NCI-H1417 (cell line): ENCODE measurements at regions not wholly inside any gene's neighbourhood (a gene's known extent, or its start where the extent isn't known, plus 50 kb on each side); places are given as distances from the start of the nearest gene placed in this dataset.

ENCODE experiments used
- DNase-seq, 3 experiments: peaks; one replicate each; lab custom pipeline; 2025; lab: John Stamatoyannopoulos, UW

DNA sequence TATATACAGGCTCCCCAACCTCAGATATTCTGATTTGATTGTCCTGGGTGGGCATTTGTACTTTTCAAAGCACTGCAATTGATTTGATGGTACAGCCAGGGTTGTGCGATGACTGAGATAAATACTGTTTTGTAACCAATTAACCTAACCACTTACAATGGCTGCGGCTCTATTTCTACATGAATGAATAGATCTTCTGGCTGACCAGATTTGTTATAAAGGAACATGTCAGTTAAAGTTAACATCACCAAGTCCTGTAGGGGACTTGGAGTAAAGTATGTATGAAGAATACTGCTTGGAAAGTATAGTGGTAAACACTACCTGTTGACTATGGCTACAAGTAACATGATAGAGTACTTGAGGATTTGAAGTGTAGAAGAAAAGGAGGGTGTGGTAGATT lies 369.2 kb upstream of the JAG1 start:
- DNase-seq = no peak

DNA sequence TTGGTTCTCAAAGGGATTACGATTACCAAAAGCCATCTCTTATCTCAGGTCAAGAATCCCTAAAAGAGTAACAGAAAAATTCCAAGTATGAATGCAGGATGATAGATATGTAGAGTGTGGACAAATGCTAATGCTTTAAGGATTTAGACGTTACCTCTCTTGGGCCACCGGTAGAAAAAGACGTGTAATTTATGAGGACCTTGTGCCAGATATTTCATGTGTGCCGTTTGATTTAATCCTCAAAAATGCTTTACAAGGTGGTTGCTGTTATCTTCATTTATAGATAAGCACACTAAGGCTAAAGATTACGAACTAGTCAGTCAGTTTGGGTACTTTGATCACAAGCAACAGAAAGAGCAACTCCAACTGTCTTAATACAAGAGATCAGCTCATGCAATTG lies 370.8 kb upstream of the JAG1 start:
- DNase-seq = no peak

DNA sequence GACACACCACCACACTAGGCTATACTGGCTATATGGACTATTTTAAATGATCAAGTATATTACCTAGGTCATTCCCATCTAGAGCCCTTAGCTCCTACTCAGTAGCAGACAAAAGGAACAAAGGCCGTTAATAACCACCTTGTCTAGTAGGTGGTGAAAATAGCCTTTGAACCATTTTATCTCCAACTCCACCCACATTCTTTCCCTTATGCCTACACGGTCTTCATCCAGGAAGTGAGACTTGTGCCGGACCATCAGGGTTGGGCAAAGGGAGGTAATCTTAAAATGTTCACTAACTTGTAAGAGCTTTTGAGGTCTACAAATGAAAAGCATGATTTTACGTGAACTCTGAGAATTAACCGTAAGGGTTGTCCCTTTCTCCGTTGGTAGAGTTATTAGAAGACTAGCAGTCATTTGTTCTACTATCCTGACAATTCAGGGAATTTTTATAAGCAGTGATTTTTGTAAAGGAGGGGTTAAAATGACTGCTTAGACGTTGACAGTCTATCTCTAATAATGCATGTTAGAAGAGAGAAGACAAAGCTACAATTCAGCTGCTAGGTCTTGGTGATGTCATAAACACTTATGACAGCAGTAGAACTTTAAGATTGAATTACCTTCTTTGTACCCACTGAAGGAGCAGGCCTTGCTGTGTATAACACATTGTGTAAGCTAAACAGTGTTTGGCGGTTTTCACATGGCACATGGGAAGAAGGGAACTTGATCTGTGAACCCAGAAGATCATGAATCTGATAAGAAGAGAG lies 371.8 kb upstream of the JAG1 start:
- DNase-seq = no peak

DNA sequence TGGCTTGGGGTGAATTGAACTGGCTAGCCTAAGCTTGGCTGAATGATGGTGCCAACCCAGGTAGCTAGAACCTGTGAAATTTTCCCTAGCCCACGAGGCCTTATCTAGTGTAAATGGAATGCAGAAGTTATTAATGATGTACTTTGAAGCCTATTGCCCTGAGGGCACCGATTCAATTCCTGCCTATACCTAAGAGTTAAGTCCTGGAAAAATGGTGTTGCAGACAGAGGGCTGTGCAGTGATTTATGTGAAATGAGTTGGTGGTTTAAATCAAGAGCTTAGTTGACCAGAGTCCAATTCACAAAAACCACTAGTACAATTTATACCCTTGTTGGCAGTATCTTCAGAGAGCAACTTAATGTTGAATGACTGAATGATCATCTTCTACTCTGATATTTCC lies 373.8 kb upstream of the JAG1 start:
- peak in 1 of 3 experiments; percentile 35 for DNase-seq

DNA sequence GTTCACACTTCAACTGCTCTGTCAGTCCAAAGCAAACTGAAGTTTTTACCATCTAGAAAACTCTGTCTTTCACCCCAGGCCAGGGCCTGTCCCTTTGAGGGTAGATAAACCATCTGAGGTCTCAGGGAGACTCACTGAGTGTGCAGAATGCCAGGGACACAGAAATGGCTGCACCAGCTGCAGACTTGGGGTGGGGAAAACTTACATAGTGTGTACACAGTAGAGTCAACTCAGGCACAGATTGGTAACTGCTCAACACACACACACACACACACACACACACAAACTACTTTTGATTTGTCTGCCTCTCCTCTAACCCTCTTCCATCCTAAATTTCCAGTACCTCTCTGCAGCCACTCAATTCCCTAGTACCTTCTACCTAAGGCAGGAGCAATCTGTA lies 374.9 kb upstream of the JAG1 start:
- DNase-seq = no peak

DNA sequence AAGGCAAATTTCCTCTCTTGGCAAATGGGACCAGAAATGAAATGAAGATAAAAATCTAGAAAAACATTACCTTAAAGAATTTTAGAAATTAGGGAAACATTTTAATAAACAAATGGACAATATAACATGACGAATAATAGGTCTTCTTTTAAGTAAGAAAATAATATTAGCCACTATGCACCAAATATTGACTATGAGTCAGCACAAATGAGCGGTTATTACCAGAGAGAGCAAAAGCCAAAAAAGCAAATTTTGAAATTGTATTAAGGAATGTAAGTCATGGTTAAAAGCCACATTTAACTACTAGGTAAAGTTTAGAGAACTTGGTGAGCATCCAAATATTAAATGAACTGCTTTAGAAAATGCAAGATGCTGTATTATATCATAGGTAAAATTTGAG lies 376.6 kb upstream of the JAG1 start:
- no peak for DNase-seq

DNA sequence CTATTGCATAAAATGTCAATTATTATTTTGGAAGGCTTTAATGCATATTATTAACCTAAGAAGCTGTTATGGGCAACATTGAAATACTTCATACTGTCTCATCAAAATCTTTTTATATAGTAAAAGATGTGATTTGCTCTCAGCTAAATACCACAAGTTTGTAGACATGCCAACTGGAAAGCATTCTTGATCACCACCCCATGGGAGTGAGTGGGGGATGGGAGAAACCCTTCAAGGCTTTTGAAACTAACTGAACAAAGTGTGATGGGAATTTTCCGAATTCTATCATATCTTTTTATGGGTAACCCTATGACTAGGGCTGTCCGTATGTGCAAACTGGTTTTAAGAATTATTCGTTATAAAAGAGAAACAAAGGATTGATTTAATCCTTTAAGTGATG lies 377.3 kb upstream of the JAG1 start:
- DNase-seq = no peak

DNA sequence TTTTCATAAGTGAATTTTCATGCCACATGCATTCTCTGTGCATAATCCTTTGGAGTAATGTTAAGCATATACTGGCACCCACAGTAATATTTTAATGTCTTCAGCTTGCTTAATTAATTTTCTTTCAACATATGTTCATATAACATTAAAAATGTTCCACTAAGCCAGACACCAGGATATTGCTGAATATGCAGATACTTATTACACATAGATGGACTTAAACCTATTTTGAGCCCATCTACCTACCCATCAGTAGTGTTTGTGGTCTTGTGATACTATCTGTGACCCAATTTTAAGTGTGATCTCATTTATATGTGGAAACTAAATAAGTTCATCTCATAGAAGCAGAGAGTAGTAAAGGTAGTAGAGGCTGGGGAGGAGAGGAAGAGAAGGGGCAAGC lies 379.5 kb upstream of the JAG1 start:
- no peak for DNase-seq

DNA sequence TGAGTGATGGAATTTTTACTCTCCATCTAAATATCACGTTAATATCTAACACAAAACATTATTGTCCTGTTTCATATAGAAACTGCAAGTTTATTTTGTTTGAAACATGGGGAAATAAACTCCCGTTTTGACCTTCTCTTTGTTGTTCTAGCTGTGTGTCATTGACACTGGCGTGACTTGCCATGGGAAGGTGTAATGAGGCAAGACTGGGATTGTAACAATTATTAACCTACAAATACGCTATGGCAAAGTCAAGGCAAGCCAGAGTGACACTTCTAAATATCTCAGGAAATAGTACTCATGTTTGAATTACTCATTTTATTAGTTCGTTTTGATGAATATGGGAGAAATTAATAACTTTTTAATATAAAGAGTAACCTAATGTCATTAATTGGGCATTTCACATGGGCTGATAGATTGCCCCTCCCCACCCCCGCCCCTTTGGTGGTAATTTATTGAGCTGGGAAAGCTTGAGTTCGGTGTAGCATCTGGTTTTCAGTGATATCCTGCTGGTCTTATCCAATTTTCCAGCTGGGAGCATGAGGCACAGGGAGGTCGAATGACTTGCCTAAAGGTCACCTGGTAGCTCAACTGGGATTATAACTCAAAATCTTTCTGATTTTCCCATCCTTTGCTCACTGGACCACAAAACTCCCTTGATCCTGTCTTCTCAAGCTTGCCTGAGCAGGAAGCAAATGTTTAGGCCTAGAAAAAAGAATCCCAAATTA lies 380.6 kb upstream of the JAG1 start:
- no peak for DNase-seq

DNA sequence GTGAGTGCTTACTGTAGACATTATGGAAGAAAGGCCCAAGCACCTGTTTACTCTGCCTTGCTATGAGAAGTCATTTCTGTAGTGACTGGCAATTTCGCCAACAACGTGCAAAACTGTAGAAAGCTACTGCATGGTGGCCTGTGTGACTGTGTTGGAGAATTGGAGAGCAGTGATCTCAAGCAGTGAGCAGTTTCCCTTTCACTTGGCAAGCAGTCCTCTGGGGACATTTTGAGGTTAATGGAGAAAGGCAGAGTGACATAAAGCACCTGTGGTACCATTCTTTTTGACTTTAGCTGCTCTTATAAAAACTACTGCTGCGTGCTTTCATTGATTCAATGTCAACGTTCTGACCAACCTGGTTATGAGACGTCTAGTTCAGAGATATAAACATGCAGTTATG lies 382.6 kb upstream of the JAG1 start:
- DNase-seq = peak in 1 of 3 experiments; percentile 62

DNA sequence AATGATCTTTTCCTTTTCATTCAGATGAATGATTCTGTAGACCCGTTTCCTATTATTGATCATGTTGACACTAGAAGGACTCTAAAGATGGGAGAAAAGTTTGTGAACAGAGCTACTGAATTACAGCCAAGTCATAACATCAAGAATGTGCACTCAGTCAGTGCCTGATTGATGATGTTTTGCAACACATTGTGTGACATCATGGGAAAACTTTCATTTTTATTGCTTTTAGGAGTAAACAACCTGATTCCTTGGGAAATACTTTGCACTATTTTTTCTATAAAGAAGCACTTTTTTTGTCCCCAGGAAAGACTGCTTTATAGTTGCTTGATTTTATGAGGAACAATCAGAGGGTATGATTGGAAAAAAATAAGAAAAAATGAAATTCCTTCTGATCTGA lies 383.8 kb upstream of the JAG1 start:
- no peak for DNase-seq

DNA sequence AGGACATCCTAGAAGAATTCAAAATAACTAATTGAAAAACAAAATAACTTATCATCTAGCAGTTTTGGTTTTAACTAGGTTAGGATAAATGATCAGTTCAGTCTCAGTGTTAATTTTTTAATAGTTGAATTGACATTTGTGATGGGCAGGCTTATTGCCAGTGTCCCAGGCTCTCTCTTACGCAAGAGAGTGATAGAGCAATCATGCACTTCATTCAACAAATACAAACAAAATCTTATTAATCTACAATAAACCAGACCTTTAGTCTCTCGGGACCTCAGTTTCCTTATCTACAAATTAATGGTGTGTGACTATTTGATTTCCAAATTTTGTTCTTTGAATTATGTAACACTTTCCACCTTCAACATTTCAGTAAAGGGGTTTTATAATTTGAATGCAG lies 385.9 kb upstream of the JAG1 start:
- no peak for DNase-seq

DNA sequence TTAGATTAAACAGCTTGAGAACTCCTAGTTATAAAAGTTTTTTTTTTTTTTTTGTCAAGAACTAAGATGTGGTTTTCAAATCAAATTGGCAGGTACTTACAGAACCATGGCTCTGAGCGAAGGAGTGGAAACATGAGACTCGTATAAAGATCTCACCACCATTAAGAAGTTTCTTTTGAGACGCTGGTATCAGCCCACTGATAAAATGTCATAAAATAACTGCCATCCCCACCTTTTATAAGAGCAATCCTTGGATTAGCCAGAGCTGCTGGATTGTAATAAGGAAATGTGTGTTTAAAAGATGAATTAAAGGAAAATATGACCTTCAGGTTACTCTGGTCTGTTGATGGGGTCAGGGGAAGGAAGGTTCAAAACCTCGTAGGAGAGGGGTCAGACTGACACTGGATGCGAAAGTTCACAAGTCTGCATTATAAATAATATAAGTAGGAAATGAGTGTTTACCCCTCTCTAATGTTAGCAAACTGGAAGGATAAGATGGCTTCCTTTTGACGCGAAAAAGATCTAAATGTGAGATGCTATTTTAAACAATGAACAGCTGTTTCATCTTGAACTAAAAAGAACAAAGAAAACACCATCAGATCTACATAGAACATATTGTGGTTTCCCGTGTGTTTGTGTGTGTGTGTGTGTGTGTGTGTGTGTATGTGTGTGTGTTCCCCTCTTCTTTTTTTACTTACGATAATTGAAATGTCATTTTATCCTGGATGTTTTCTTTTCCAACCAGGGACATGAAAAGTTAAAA lies 386.8 kb upstream of the JAG1 start:
- DNase-seq = no peak

DNA sequence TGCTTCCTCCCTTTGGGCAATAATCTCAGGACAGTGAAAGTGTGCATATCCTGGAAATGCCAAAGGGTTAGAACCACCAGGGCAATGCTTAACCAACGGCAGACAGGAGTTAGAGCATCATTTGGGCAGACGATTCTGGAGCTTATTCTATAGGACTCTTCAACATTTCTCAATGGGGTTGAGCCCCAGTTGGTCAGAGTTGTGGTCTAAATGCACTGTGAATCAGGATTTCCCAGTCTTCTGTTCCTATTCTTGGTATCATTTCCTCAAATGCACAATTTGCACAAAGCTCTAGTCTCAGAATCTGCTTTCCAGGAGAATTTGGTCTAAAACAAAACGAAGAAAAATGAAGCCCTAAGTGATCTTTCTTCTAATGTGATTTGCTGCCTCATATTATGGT lies 389.6 kb upstream of the JAG1 start:
- DNase-seq = no peak

DNA sequence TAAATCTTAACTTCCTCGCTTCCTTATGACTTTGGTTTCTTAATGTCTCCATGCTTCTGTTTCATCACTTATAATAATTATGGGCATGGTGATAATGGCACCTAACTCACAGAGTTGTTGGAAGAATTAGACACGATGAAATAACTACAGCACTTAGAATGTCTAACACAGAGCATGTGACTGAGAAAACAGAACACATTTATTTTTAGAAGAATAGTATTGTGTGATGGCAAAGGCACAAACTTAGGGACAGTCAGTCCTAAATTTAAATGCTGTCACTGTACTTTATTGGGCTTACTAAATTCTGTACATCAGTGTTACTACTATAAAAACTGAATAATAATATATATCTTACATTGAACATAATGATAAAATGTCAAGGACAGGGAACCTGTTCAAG lies 391.1 kb upstream of the JAG1 start:
- DNase-seq = no peak

DNA sequence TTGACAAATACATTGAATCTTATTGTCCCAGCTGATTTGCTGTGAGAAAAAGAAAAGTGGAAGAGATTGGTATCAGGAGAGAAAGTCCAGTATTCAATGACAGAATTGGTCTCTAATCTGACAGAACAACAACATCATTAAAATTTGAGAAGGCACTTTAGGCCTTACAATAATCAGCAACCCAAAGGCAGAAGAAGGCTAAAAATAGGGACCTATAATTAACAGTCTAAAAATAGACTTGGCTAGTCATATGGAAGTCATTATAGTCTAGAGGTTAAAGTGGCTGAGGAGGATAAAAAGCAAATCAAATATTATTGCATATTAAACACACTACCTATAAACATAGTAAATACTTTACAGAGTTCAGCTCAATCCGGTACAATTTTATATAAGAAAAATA lies 393.6 kb upstream of the JAG1 start:
- peak; percentile 29 to 89 (median 30) for DNase-seq

DNA sequence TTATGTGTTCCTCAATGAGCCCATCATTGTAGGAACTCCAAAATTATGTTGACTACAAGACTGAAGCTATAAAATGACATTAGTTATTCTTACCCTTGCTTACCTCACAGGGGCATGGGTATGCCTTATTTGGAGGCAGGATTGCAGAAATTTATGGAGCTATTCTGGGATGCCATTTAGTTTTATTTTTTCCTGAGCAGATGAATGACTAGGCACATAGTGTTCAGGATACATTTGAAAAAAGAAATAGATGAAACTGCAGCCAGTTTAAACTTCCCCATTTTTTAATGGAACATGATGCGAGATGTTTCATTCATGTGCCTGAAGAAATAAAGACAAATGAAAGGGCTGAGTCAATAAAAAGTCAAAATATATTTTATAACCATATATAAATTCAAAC lies 399.2 kb upstream of the JAG1 start:
- DNase-seq = no peak

DNA sequence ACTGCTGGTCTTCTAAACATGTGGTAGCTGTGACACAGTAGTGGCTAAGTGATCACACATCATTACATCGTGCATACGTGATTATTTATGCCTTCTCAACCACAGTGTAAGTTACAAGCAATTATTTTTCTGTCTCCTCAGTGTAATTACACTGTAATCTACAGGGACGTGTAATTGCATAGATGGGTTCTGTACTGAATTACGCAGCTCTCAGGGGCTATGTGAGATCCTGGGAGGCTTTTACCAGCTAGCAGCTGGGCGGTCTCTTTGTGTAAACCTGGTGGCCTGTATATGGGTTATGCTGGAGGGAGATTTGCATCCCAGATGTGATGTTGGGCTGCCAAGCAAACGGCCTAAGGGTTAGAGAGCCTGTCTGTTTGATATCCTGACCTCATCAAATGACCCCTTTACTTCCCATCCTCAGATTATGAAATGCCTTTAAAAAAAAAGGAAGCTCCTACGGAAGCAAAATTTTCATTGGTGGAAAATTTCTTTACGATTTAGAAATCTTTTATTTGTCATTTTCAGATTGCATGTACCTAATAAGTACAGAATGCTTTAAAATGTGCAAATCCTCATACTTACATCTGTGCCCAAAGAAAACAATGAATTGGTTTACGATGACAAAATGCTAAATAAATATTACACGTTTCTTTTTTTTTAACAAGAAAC lies 402.8 kb upstream of the JAG1 start:
- peak; percentile 9 to 99 (median 86) for DNase-seq

DNA sequence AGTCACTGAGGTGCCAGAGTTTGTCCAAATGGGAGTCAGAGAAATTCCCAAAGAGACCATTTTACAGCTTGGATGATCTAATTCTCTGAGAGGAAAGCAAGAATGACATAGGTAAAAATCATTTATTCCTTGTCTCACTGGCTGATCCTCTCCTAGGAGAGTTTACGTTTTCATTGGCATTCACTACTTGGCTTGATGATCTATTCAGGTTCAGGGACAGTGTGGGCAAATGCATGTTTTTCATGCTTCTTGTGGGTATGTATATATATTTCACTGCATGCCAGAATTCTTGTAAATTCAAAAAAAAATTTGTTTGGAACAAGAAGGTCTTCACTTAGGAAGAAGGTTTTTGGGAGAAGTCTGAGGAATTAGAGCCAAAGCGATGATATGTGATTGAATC lies 403.4 kb upstream of the JAG1 start:
- no peak for DNase-seq

DNA sequence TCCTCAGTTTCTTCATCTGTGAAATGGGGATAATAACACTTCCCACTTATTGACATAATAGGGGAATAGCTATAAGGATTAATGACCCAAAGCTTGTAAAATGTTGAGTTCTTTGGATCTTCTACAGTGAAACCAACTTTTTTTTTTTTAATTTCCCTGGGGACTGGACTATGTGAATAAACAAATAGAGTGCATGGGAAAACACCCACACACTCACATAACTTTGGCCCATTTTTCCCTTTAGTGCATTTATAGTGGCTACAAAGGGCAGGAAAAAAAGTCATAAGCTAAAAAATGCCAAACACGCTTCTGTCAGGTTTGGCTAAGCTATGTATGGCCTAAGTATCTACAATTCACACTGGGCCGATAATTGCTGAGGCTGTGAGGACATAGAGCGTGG lies 406.2 kb upstream of the JAG1 start:
- DNase-seq = no peak

DNA sequence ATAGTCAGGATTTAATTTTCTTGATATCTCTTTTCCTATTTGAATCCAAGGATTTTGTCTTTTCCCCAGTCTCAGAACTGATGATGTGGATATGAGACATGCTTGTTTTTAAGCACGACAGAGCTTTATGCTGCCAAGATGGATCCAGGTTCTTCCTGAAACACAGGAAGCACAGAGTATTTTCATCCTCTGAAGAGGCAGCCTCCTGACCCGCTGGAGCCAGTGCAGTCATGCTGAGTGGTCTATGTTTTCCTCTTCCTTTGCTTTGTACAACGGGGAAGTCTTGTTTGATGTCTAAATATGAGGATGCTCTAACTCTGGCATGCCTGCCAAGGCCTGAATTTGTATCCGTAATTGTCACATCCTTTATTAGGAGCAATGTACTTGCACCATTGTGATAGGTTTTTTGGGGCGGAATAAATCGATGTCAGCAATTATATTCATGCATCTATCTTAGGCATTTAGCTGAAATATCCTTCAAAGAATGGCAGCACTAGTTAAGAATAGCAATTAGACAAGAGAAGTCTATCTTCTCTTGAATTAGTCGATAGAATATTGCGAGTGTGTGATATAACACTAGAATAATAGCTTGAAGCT lies 407.1 kb upstream of the JAG1 start:
- DNase-seq = no peak

DNA sequence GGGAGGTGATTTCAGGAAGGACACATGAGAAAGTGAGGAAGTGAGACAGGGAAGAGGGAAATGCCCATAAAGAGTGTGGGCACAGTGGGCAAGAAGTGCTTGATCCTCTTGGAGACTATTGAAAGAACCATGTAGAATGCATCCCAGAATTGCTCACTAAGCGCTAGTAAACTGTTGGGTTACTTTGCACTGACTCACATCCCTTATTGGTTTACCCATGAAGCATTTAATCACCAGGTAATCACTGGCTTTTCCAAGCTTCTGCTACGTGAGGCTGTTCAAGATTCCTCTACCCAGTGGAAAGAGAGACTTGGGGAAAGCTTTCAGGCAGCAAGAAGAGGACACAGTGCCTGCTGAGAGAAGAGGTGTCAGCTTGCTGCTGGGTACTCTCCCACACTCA lies 410.0 kb upstream of the JAG1 start:
- no peak for DNase-seq
